Breast epithelium (tissue), 4 donors: ENCODE measurements at regions not wholly inside any gene's neighbourhood (a gene's known extent, or its start where the extent isn't known, plus 50 kb on each side); places are given as distances from the start of the nearest gene placed in this dataset.

ENCODE experiments used
- DNase-seq, 2 donors: peaks; one replicate each; pipeline ENCODE4 v3.0.0-alpha.2; 2019; ENCODE audit warnings: low spot score in 2 of 2
- H3K27ac ChIP-seq, 2 donors: fragments of 200-600 bp; sonication (generic) in 1 of 2; one replicate each; pipeline ENCODE4 v1.5.1; 2016 to 2019; ENCODE audit warnings: mild to moderate bottlenecking in 1 of 2
- H3K27me3 ChIP-seq, 2 donors: fragments of 200-600 bp; sonication (generic) in 1 of 2; one replicate each; pipeline versions ENCODE4 v1.5.1 to v1.6.0; 2017 to 2019; ENCODE audit warnings: control low read depth in 1 of 2, mild to moderate bottlenecking in 1 of 2
- H3K36me3 ChIP-seq: fragments of 200-600 bp; one replicate; pipeline ENCODE4 v1.5.1; 2019
- H3K4me1 ChIP-seq, 2 donors: fragments of 200-600 bp; sonication (generic); one replicate each; pipeline ENCODE4 v1.5.1; 2016 to 2019; ENCODE audit warnings: control low read depth in 1 of 2
- H3K4me3 ChIP-seq, 3 donors: fragments of 200-600 bp; sonication (generic); 1 replicate in 2 of 3; 2 replicates in 1 of 3; pipeline ENCODE4 v1.5.1; 2016 to 2019; ENCODE audit warnings: mild to moderate bottlenecking in 3 of 3, moderate library complexity in 2 of 3
- H3K9me3 ChIP-seq, 2 donors: fragments of 200-600 bp; sonication (generic) in 1 of 2; one replicate each; pipeline ENCODE4 v1.5.1; 2016 to 2019; ENCODE audit warnings: control low read depth in 1 of 2
- CTCF ChIP-seq, 3 donors: fragments of 450-650 bp; IDR thresholded peaks; one replicate each; pipeline ENCODE4 v1.5.1; 2016 to 2017; ENCODE audit warnings: antibody characterized with exemption in 3 of 3, mild to moderate bottlenecking in 3 of 3, moderate library complexity in 3 of 3
- POLR2A ChIP-seq: fragments of 450-650 bp; IDR thresholded peaks from one replicate; pipeline ENCODE4 v1.6.1; 2016; ENCODE audit warnings: antibody characterized with exemption, mild to moderate bottlenecking, moderate library complexity
- POLR2AphosphoS5 ChIP-seq, 3 donors: sonication (generic); formaldehyde crosslinking; IDR thresholded peaks; one replicate each; pipeline ENCODE4 v1.6.1; 2017; ENCODE audit warnings: antibody characterized with exemption in 3 of 3
- intact Hi-C: fragments of 100-400 bp; cut with DNase I; formaldehyde crosslinking; loops from one replicate; pipeline ENCODE4 v1.15.1; 2023; ENCODE audit warnings: low total_unique reads

GRCh38 chr16:64165368-64165767 lies 956.5 kb downstream of the CDH11 start:
- DNase-seq = no peak
- H3K27me3 ChIP-seq = no peaks in the 10 kb centered on the region
- intact Hi-C loops = no loop called here
- H3K4me3 ChIP-seq = no peak overlapping the region
- H3K36me3 ChIP-seq = no peaks in the 10 kb centered on the region
- no peak overlapping the region for H3K27ac ChIP-seq
- H3K9me3 ChIP-seq = no peaks in the 10 kb centered on the region
- no peaks in the 10 kb centered on the region for H3K4me1 ChIP-seq
- TF ChIP-seq POLR2AphosphoS5 (IDR thresholded peaks at IDR 0.05) (no peak), CTCF (IDR thresholded peaks at IDR 0.05) (no peak)

- Histone ChIP-seq H3K36me3 (no peaks in the 10 kb centered on the region), H3K27ac (no peak overlapping the region), H3K9me3 (no peaks in the 10 kb centered on the region), H3K27me3 (no peaks in the 10 kb centered on the region), H3K4me1 (no peaks in the 10 kb centered on the region), H3K4me3 (no peak overlapping the region)
- no peak for DNase-seq
- intact Hi-C loops = no loop called here
- TF ChIP-seq CTCF (IDR thresholded peaks at IDR 0.05) = no peak
- TF ChIP-seq POLR2AphosphoS5 (IDR thresholded peaks at IDR 0.05) = no peak
- TF ChIP-seq POLR2A = no peak
Observed at GRCh38 chr16:64162613-64163375, 959.1 kb downstream of the CDH11 start.

GRCh38 chr16:64159976-64160375 lies 961.9 kb downstream of the CDH11 start:
- intact Hi-C loops = no loop called here
- DNase-seq = no peak
- H3K36me3 ChIP-seq = no peaks in the 10 kb centered on the region
- no peaks in the 10 kb centered on the region for H3K9me3 ChIP-seq
- no peak overlapping the region for H3K27ac ChIP-seq
- H3K4me1 ChIP-seq = no peaks in the 10 kb centered on the region
- TF ChIP-seq POLR2A (no peak), POLR2AphosphoS5 (IDR thresholded peaks at IDR 0.05) (no peak), CTCF (IDR thresholded peaks at IDR 0.05) (no peak)
- H3K27me3 ChIP-seq = no peaks in the 10 kb centered on the region
- H3K4me3 ChIP-seq = no peak overlapping the region

- TF ChIP-seq POLR2A = no peak
- H3K27me3 ChIP-seq = no peaks in the 10 kb centered on the region
- H3K27ac ChIP-seq = no peak overlapping the region
- H3K4me3 ChIP-seq = no peak overlapping the region
- H3K36me3 ChIP-seq = no peaks in the 10 kb centered on the region
- intact Hi-C loops = no loop called here
- no peak for DNase-seq
- no peaks in the 10 kb centered on the region for H3K9me3 ChIP-seq
- H3K4me1 ChIP-seq = no peaks in the 10 kb centered on the region
Observed at GRCh38 chr16:64158941-64159588, 962.8 kb downstream of the CDH11 start.

GRCh38 chr16:64153718-64154117 lies 968.1 kb downstream of the CDH11 start:
- H3K27ac ChIP-seq = no peak overlapping the region
- intact Hi-C loops = no loop called here
- H3K27me3 ChIP-seq = no peaks in the 10 kb centered on the region
- no peaks in the 10 kb centered on the region for H3K9me3 ChIP-seq
- TF ChIP-seq CTCF (IDR thresholded peaks at IDR 0.05) = no peak
- no peak for TF ChIP-seq POLR2A
- no peak for TF ChIP-seq POLR2AphosphoS5 (IDR thresholded peaks at IDR 0.05)
- no peak for DNase-seq
- no peak overlapping the region for H3K4me3 ChIP-seq
- H3K4me1 ChIP-seq = no peaks in the 10 kb centered on the region
- H3K36me3 ChIP-seq = no peaks in the 10 kb centered on the region
